PC-3 (cell line): ENCODE measurements at regions not wholly inside any gene's neighbourhood (a gene's known extent, or its start where the extent isn't known, plus 50 kb on each side); places are given as distances from the start of the nearest gene placed in this dataset.

Experiments
- ATAC-seq: fragments of 200-7000 bp; cut with Tn5 transposase; 2 replicates; pipeline ENCODE4 v1.9.1; 2020; ENCODE audit warnings: mild to moderate bottlenecking, moderate library complexity
- BruUV-seq: library from RNA; stranded (reverse); fragments of 400-500 nt; replicated peaks from 2 replicates; lab custom pipeline; 2021; lab: Mats Ljungman, UMichigan
- CTCF ChIA-PET: fragments of 300-600 bp; sonication (Branson Sonifier 250); formaldehyde crosslinking; loops from one replicate; lab custom pipeline; 2022; ENCODE audit warnings: antibody characterized with exemption; lab: Charles Lee
- POLR2A ChIA-PET: fragments of 300-600 bp; sonication (Branson Sonifier 250); formaldehyde crosslinking; loops from one replicate; lab custom pipeline; 2022; ENCODE audit warnings: antibody characterized with exemption; ENCODE audit not compliant: unreplicated experiment; lab: Charles Lee
- DNase-seq: peaks from one replicate; pipeline ENCODE4 v3.0.0-alpha.2; 2015
- H2AFZ ChIP-seq: fragments of 300-600 bp; sonication (generic); 2 replicates; pipeline ENCODE4 v1.6.0; 2016; ENCODE audit warnings: antibody characterized with exemption, low read length
- H3F3A ChIP-seq: fragments of 300-600 bp; sonication (generic); one replicate; pipeline ENCODE4 v1.6.0; 2017; ENCODE audit warnings: antibody characterized with exemption, low read length, control low read depth, mild to moderate bottlenecking; ENCODE audit not compliant: unreplicated experiment
- H3K27ac ChIP-seq: fragments of 300-600 bp; sonication (generic); 2 replicates; pipeline ENCODE4 v1.5.1; 2016; ENCODE audit warnings: mild to moderate bottlenecking, low read length
- H3K27me3 ChIP-seq: fragments of 300-600 bp; sonication (generic); 2 replicates; pipeline ENCODE4 v1.6.1; 2016; ENCODE audit warnings: low read length, mixed read lengths
- H3K36me3 ChIP-seq: fragments of 300-600 bp; sonication (generic); 2 replicates; pipeline ENCODE4 v1.6.1; 2016; ENCODE audit warnings: low read depth, mixed run types, low read length, mixed read lengths
- H3K4me1 ChIP-seq: fragments of 300-600 bp; sonication (generic); 2 replicates; pipeline ENCODE4 v1.5.1; 2016; ENCODE audit warnings: low read length; ENCODE audit not compliant: insufficient read depth
- H3K4me2 ChIP-seq: fragments of 300-600 bp; sonication (generic); 2 replicates; pipeline ENCODE4 v1.6.0; 2016; ENCODE audit warnings: low read length
- H3K4me3 ChIP-seq: fragments of 300-600 bp; sonication (generic); 2 replicates; pipeline ENCODE4 v1.5.1; 2016; ENCODE audit warnings: mild to moderate bottlenecking, low read length, mixed read lengths
- H3K79me2 ChIP-seq: fragments of 300-600 bp; sonication (generic); 2 replicates; pipeline ENCODE4 v1.6.1; 2017; ENCODE audit warnings: low read length, mixed read lengths
- H3K9ac ChIP-seq: fragments of 300-600 bp; sonication (generic); 2 replicates; pipeline ENCODE4 v1.6.0; 2016; ENCODE audit warnings: mild to moderate bottlenecking, low read length
- H3K9me2 ChIP-seq: fragments of 300-600 bp; sonication (generic); replicated peaks from 2 replicates; pipeline ENCODE4 v1.6.1; 2016; ENCODE audit warnings: mixed run types, low read length, mixed read lengths
- H3K9me3 ChIP-seq: fragments of 300-600 bp; sonication (generic); 2 replicates; pipeline ENCODE4 v1.6.1; 2016; ENCODE audit warnings: low read length, mixed read lengths
- H4K20me1 ChIP-seq: fragments of 300-600 bp; sonication (generic); 2 replicates; pipeline ENCODE4 v1.6.1; 2016; ENCODE audit warnings: low read length, mixed read lengths
- CTCF ChIP-seq: fragments of 300-600 bp; sonication (generic); conservative IDR thresholded peaks from 2 replicates; pipeline ENCODE4 v1.5.1; 2017; ENCODE audit warnings: antibody characterized with exemption, low read depth, mild to moderate bottlenecking, low read length
- EZH2 ChIP-seq: fragments of 300-600 bp; sonication (generic); IDR thresholded peaks from one replicate; pipeline ENCODE4 v1.6.1; 2017; ENCODE audit warnings: antibody characterized with exemption, mild to moderate bottlenecking, low read length; ENCODE audit not compliant: unreplicated experiment
- EZH2phosphoT487 ChIP-seq: fragments of 300-600 bp; sonication (generic); IDR thresholded peaks from 2 replicates; pipeline ENCODE4 v1.6.1; 2018; ENCODE audit warnings: mild to moderate bottlenecking, antibody characterized with exemption, low read length, borderline replicate concordance
- intact Hi-C: fragments of 100-400 bp; cut with micrococcal nuclease; formaldehyde crosslinking; loops from 2 replicates; pipeline ENCODE4 v1.9.0; 2023

GRCh38 chr2:54384301-54385203, 71.6 kb upstream of the SPTBN1 start:
- Histone ChIP-seq H3K9me3 (no peaks in the 10 kb centered on the region), H4K20me1 (no peaks in the 10 kb centered on the region), H3K27me3 (peaks cover 2% of the 10 kb centered on the region; the same call in 1 of the 2 replicates), H2AFZ (no peak overlapping the region), H3K4me2 (no peak overlapping the region), H3K9ac (no peak overlapping the region), H3K79me2 (no peaks in the 10 kb centered on the region), H3K9me2 (no peaks in the 10 kb centered on the region), H3F3A (no peaks in the 10 kb centered on the region), H3K4me1 (no peaks in the 10 kb centered on the region), H3K4me3 (no peak overlapping the region), H3K36me3 (no peaks in the 10 kb centered on the region), H3K27ac (no peak overlapping the region)
- ChIA-PET CTCF (no interaction called here), POLR2A (no interaction called here)
- DNase-seq: no peak
- no peak for TF ChIP-seq CTCF
- TF ChIP-seq EZH2: no peak
- no peak for TF ChIP-seq EZH2phosphoT487
- intact Hi-C loops: no loop called here
- no TSS peak for BruUV-seq
- no peak for ATAC-seq

GRCh38 chr2:54385271-54385670, 70.9 kb upstream of the SPTBN1 start:
- ATAC-seq (no peak), DNase-seq (no peak)
- no peaks in the 10 kb centered on the region for H4K20me1 ChIP-seq
- no peaks in the 10 kb centered on the region for H3K79me2 ChIP-seq
- H3K27ac ChIP-seq: no peak overlapping the region
- H3K4me2 ChIP-seq: no peak overlapping the region
- H3K36me3 ChIP-seq: no peaks in the 10 kb centered on the region
- intact Hi-C loops: no loop called here
- H3F3A ChIP-seq: no peaks in the 10 kb centered on the region
- no peaks in the 10 kb centered on the region for H3K9me2 ChIP-seq
- POLR2A ChIA-PET: no interaction called here
- CTCF ChIA-PET: no interaction called here
- H3K4me1 ChIP-seq: no peaks in the 10 kb centered on the region
- H3K27me3 ChIP-seq: peaks cover 8% of the 10 kb centered on the region; the same call in 1 of the 2 replicates
- no peaks in the 10 kb centered on the region for H3K9me3 ChIP-seq
- no peak for TF ChIP-seq CTCF
- TF ChIP-seq EZH2: no peak
- TF ChIP-seq EZH2phosphoT487: no peak
- no peak overlapping the region for H2AFZ ChIP-seq
- no peak overlapping the region for H3K9ac ChIP-seq
- H3K4me3 ChIP-seq: no peak overlapping the region
- no TSS peak for BruUV-seq

GRCh38 chr2:54386585-54386984, 69.5 kb upstream of the SPTBN1 start:
- no peaks in the 10 kb centered on the region for H3K36me3 ChIP-seq
- no peaks in the 10 kb centered on the region for H3K9me3 ChIP-seq
- H2AFZ ChIP-seq: no peak overlapping the region
- ATAC-seq (no peak), DNase-seq (no peak)
- no TSS peak for BruUV-seq
- CTCF ChIA-PET: no interaction called here
- POLR2A ChIA-PET: no interaction called here
- no peaks in the 10 kb centered on the region for H3K9me2 ChIP-seq
- H3K79me2 ChIP-seq: no peaks in the 10 kb centered on the region
- no peak overlapping the region for H3K4me3 ChIP-seq
- TF ChIP-seq CTCF: no peak
- TF ChIP-seq EZH2phosphoT487: no peak
- TF ChIP-seq EZH2: no peak
- peaks cover 8% of the 10 kb centered on the region; the same call in 1 of the 2 replicates for H3K27me3 ChIP-seq
- H3K27ac ChIP-seq: no peak overlapping the region
- H3K4me1 ChIP-seq: no peaks in the 10 kb centered on the region
- no peaks in the 10 kb centered on the region for H4K20me1 ChIP-seq
- intact Hi-C loops: no loop called here
- no peaks in the 10 kb centered on the region for H3F3A ChIP-seq
- no peak overlapping the region for H3K4me2 ChIP-seq
- H3K9ac ChIP-seq: no peak overlapping the region
